IPS-NIHi7 (cell line): ENCODE measurements at regions not wholly inside any gene's neighbourhood (a gene's known extent, or its start where the extent isn't known, plus 50 kb on each side); places are given as distances from the start of the nearest gene placed in this dataset.
"Not testable (repeated sequence)": the region's sequence is repeated elsewhere in the genome, so short reads cannot be mapped to it uniquely, and the experiment has no call there.

Experiments
- DNase-seq: peaks from one replicate; pipeline ENCODE4 v3.0.0; 2012; ENCODE audit warnings: mixed read lengths; ENCODE audit errors: extremely low spot score

- peak; percentile 16 for DNase-seq
These were observed 133.8 kb downstream of the MRPS30 start for GRCh38 chr5:44942524-44943001.

- DNase-seq = no peak
These were observed 134.9 kb downstream of the MRPS30 start for GRCh38 chr5:44943647-44944046.

GRCh38 chr5:44945743-44946142, 137.0 kb downstream of the MRPS30 start:
- no peak for DNase-seq

- DNase-seq = no peak
These were observed 140.9 kb downstream of the MRPS30 start for GRCh38 chr5:44949687-44950086.

- no peak for DNase-seq
These were observed 142.6 kb downstream of the MRPS30 start for GRCh38 chr5:44951371-44951770.

- DNase-seq = peak; percentile 39
These were observed 143.6 kb downstream of the MRPS30 start for GRCh38 chr5:44952376-44952775.

- no peak for DNase-seq
These were observed 144.3 kb downstream of the MRPS30 start for GRCh38 chr5:44953078-44953477.

- DNase-seq = not testable (repeated sequence)
These were observed 150.3 kb downstream of the MRPS30 start for GRCh38 chr5:44958943-44959454.

GRCh38 chr5:44969825-44970224, 161.1 kb downstream of the MRPS30 start:
- DNase-seq = no peak

- DNase-seq = not testable (repeated sequence)
These were observed 162.2 kb downstream of the MRPS30 start for GRCh38 chr5:44970963-44971362.

GRCh38 chr5:44974813-44975212, 166.1 kb downstream of the MRPS30 start:
- DNase-seq = no peak

- no peak for DNase-seq
These were observed 173.0 kb downstream of the MRPS30 start for GRCh38 chr5:44981708-44982107.

GRCh38 chr5:44983006-44983405, 174.3 kb downstream of the MRPS30 start:
- no peak for DNase-seq

GRCh38 chr5:44987026-44987425, 178.3 kb downstream of the MRPS30 start:
- DNase-seq = no peak

GRCh38 chr5:44991693-44992092, 182.9 kb downstream of the MRPS30 start:
- DNase-seq = no peak

GRCh38 chr5:44993286-44993685, 184.5 kb downstream of the MRPS30 start:
- no peak for DNase-seq

GRCh38 chr5:44997506-44997905, 188.8 kb downstream of the MRPS30 start:
- no peak for DNase-seq

- DNase-seq = not testable (repeated sequence)
These were observed 198.4 kb downstream of the MRPS30 start for GRCh38 chr5:45007102-45007501.

- no peak for DNase-seq
These were observed 208.8 kb downstream of the MRPS30 start for GRCh38 chr5:45017568-45017967.

- no peak for DNase-seq
These were observed 220.8 kb downstream of the MRPS30 start for GRCh38 chr5:45029553-45029952.

- DNase-seq = peak; percentile 10
These were observed 227.2 kb downstream of the MRPS30 start for GRCh38 chr5:45035991-45036390.

GRCh38 chr5:45037927-45038326, 229.2 kb downstream of the MRPS30 start:
- DNase-seq = no peak

GRCh38 chr5:45038366-45038987, 229.7 kb downstream of the MRPS30 start:
- peak; percentile 52 for DNase-seq

- no peak for DNase-seq
These were observed 233.5 kb downstream of the MRPS30 start for GRCh38 chr5:45042283-45042682.
